ENCODE measurements at regions not wholly inside any gene's neighbourhood (a gene's known extent, or its start where the extent isn't known, plus 50 kb on each side); places are given as distances from the start of the nearest gene placed in this dataset.

DNA sequence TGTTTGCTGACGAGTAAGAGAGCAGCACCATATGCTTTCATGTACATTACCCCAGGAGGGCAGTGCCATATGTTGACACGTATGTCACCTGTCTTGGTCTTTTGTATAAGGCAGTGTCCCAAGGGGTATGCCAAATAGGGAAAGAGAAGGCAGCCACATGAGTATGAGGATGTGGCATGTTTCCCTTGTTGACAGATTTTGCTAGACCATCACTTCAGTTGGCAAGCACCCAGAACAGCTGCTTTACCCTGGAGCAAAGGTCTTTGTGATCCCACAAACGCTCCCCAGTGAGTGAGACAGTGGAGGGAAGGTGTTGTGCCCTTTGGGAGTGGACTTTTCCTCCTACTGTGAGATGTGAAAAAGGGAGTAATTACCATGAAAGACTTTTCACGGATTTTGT, 350.1 kb downstream of the ETV1 start:
- TF ChIP-seq YY1 (IDR thresholded peaks at IDR 0.05; ENCODE audit: low read depth) (no peak), EP300 (IDR thresholded peaks at IDR 0.05; ENCODE audit: borderline replicate concordance) (no peak), TAF1 (IDR thresholded peaks at IDR 0.05; ENCODE audit: low read depth) (no peak)
